ENCODE measurements at regions not wholly inside any gene's neighbourhood (a gene's known extent, or its start where the extent isn't known, plus 50 kb on each side); places are given as distances from the start of the nearest gene placed in this dataset.

GRCh38 chr5:2441495-2442180 lies 309.8 kb downstream of the IRX2 start:
- Histone ChIP-seq H3F3A (ENCODE audit: insufficient read depth, low read length) (no peaks in the 10 kb centered on the region), H2AFZ (ENCODE audit: low read length) (no peak overlapping the region), H3K27me3 (replicated peaks; ENCODE audit: insufficient read depth, low read length) (no peaks in the 10 kb centered on the region), H3K9me2 (replicated peaks; ENCODE audit: insufficient read depth, low read length) (no peaks in the 10 kb centered on the region), H3K27ac (ENCODE audit: low read length) (no peak overlapping the region), H3K9ac (ENCODE audit: low read length) (no peak overlapping the region), H3K4me2 (ENCODE audit: low read depth, low read length) (no peak overlapping the region), H3K9me3 (replicated peaks; ENCODE audit: insufficient read depth, low read length) (no peaks in the 10 kb centered on the region; the same call in 1 of the 2 replicates), H3K36me3 (replicated peaks; ENCODE audit: insufficient read depth, low read length) (no peaks in the 10 kb centered on the region), H4K20me1 (ENCODE audit: insufficient read depth, low read length) (no peaks in the 10 kb centered on the region), H3K4me1 (ENCODE audit: low read length) (no peaks in the 10 kb centered on the region), H3K4me3 (ENCODE audit: low read length) (no peak overlapping the region), H3K79me2 (ENCODE audit: low read length) (no peaks in the 10 kb centered on the region)
- no peak for DNase-seq
- TF ChIP-seq EZH2phosphoT487 (IDR thresholded peaks at IDR 0.05; ENCODE audit: low read length): no peak
- no peak for TF ChIP-seq CTCF (IDR thresholded peaks at IDR 0.05; ENCODE audit: low read length)
- no peak for TF ChIP-seq EZH2 (optimal IDR thresholded peaks at IDR 0.05; ENCODE audit: low read depth, low read length)

GRCh38 chr5:2439608-2440007 lies 311.9 kb downstream of the IRX2 start:
- no peak for TF ChIP-seq EZH2phosphoT487 (IDR thresholded peaks at IDR 0.05; ENCODE audit: low read length)
- Histone ChIP-seq H3K27ac (ENCODE audit: low read length) (no peak overlapping the region), H3F3A (ENCODE audit: insufficient read depth, low read length) (no peaks in the 10 kb centered on the region), H3K36me3 (replicated peaks; ENCODE audit: insufficient read depth, low read length) (no peaks in the 10 kb centered on the region), H3K4me1 (ENCODE audit: low read length) (no peaks in the 10 kb centered on the region), H3K4me2 (ENCODE audit: low read depth, low read length) (no peak overlapping the region), H3K9ac (ENCODE audit: low read length) (no peak overlapping the region), H3K4me3 (ENCODE audit: low read length) (no peak overlapping the region), H3K27me3 (replicated peaks; ENCODE audit: insufficient read depth, low read length) (no peaks in the 10 kb centered on the region), H3K9me2 (replicated peaks; ENCODE audit: insufficient read depth, low read length) (no peaks in the 10 kb centered on the region), H3K9me3 (replicated peaks; ENCODE audit: insufficient read depth, low read length) (no peaks in the 10 kb centered on the region; the same call in 1 of the 2 replicates), H3K79me2 (ENCODE audit: low read length) (no peaks in the 10 kb centered on the region), H4K20me1 (ENCODE audit: insufficient read depth, low read length) (no peaks in the 10 kb centered on the region), H2AFZ (ENCODE audit: low read length) (no peak overlapping the region)
- DNase-seq: no peak

DNA sequence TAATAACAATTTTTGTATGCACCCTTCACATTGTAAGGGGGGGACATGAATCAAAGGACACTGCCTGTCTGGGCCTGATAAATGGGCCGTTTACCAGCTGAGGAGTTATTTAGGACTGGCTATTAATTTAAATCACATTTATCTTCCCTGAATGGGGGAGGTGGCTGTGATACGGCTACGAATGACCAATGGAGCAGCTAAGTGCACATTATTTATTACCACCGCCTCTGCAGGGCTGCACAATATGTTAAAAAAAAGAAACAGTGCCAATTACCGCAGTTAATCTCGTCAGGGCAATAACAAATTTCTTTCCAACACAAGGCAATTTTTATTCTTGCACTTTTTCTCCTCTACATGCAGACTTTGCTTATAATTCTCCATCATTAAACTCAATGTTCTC lies 318.4 kb downstream of the IRX2 start:
- Histone ChIP-seq H3K36me3 (replicated peaks; ENCODE audit: insufficient read depth, low read length) (no peaks in the 10 kb centered on the region), H3K9me3 (replicated peaks; ENCODE audit: insufficient read depth, low read length) (no peaks in the 10 kb centered on the region), H3K9me2 (replicated peaks; ENCODE audit: insufficient read depth, low read length) (no peaks in the 10 kb centered on the region), H3K79me2 (ENCODE audit: low read length) (no peaks in the 10 kb centered on the region), H3K4me2 (ENCODE audit: low read depth, low read length) (no peak overlapping the region), H4K20me1 (ENCODE audit: insufficient read depth, low read length) (no peaks in the 10 kb centered on the region), H3K4me3 (ENCODE audit: low read length) (no peak overlapping the region), H3K9ac (ENCODE audit: low read length) (no peak overlapping the region), H3K27me3 (replicated peaks; ENCODE audit: insufficient read depth, low read length) (no peaks in the 10 kb centered on the region), H2AFZ (ENCODE audit: low read length) (no peak overlapping the region), H3K27ac (ENCODE audit: low read length) (no peak overlapping the region), H3F3A (ENCODE audit: insufficient read depth, low read length) (no peaks in the 10 kb centered on the region), H3K4me1 (ENCODE audit: low read length) (no peaks in the 10 kb centered on the region)
- TF ChIP-seq CTCF (IDR thresholded peaks at IDR 0.05; ENCODE audit: low read length) (no peak), EZH2 (optimal IDR thresholded peaks at IDR 0.05; ENCODE audit: low read depth, low read length) (no peak), EZH2phosphoT487 (IDR thresholded peaks at IDR 0.05; ENCODE audit: low read length) (no peak)
- no peak for DNase-seq
